GM19467 (cell line): ENCODE measurements at regions not wholly inside any gene's neighbourhood (a gene's known extent, or its start where the extent isn't known, plus 50 kb on each side); places are given as distances from the start of the nearest gene placed in this dataset.

ENCODE experiments used
- ATAC-seq: cut with Tn5 transposase; IDR thresholded peaks from one replicate; pipeline ENCODE4 v1.9.1; 2021; ENCODE audit warnings: mild to moderate bottlenecking, moderate library complexity; ENCODE audit not compliant: unreplicated experiment

GRCh38 chr1:219365451-219365850 lies 191.8 kb downstream of the LYPLAL1 start:
- no peak for ATAC-seq

GRCh38 chr1:219362702-219363101 lies 189.0 kb downstream of the LYPLAL1 start:
- ATAC-seq = no peak

GRCh38 chr1:219359126-219359525 lies 185.4 kb downstream of the LYPLAL1 start:
- ATAC-seq = no peak

DNA sequence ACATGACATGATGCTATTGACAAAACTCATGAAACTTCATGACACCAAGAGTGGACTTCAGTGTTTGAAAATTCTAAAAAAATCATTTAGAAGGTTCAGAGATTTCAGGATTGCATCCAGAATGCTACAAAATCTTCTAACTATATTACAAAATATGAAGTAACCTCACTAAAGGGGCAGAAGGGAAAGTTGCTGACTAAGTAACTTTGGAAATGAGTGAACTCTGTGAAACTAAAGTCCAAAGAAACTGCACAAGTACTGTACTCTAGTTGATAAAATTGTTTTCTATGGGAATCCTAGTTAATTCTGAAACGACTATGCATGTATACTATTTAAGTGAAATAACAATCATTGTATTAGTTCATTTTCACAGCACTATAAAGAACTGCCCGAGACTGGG lies 184.4 kb downstream of the LYPLAL1 start:
- ATAC-seq = no peak

GRCh38 chr1:219354962-219355361 lies 181.3 kb downstream of the LYPLAL1 start:
- no peak for ATAC-seq

DNA sequence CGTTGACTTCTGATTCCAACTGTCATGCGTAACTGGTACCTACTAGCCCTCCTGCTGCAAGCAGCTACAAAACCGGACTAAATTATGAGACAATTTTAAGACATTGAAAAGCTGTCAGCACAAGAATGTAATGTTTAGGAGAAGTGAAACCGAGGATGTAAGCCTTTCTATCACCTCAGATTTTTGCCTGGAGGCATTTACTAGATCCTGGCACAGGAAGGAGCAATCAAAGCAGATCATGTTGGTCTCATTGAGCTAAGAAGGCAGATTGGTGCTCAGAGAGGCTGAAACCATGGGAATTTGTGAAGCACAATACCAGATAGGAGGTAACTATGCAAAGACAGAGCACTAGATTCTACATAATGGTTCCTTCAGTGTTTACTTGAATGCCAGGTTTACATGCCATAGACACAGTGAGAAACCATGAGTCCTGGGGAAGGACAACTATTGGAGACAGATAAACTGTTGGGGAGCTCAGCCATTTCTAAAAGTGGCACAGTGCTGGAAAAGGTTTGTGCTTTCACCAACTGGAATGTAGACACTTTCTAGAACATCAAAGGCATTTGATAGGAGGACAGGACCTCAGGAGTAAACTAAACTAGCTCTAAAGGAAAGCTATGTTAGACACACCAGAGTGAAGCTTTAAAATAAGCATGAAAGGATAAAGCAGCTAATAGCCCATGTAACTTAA lies 179.4 kb downstream of the LYPLAL1 start:
- no peak for ATAC-seq

GRCh38 chr1:219350172-219350931 lies 176.7 kb downstream of the LYPLAL1 start:
- no peak for ATAC-seq

DNA sequence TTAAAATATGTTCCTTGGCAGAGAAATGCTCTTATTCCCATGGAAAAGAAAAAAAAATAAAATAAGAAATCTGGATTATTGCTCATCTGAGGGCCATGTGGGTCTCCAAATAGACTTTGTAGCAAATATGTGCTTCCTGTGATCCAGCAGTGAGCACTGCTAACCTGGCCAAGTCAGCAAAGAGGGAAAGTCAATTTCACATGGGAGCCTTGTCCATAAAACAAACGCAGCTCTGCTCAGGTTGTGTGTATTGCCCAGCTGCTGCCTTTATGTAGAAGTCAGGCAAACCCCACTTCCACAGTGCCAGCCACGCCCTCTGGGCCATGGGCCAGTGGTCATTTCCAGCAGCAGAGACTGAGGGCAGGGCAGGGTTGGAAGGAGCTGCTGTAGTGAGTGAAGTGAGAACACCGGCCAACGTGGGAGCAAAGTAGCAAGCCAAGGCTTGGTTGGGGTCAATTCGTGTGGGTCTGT lies 174.3 kb downstream of the LYPLAL1 start:
- ATAC-seq = no peak

DNA sequence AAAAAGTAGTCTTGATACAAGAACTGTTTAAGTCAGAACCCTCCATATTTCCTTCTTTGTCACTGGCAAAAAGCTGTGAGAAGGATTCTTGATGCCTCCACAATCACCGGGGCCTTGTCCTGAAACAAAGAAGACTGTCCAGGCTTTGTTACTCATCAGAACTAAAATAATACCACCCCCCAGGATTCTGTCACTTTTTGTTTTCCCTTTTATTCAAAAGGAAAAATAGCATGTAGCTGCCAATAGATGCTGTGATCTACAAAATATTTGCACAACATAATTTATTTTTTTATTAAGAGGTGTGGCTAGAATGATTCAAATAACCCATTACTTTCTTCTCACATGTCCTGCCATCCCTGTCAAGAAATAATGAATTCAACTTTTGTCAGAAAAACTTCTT lies 173.7 kb downstream of the LYPLAL1 start:
- ATAC-seq = no peak

GRCh38 chr1:219345953-219346352 lies 172.3 kb downstream of the LYPLAL1 start:
- ATAC-seq = no peak

GRCh38 chr1:219342836-219343235 lies 169.2 kb downstream of the LYPLAL1 start:
- ATAC-seq = no peak

DNA sequence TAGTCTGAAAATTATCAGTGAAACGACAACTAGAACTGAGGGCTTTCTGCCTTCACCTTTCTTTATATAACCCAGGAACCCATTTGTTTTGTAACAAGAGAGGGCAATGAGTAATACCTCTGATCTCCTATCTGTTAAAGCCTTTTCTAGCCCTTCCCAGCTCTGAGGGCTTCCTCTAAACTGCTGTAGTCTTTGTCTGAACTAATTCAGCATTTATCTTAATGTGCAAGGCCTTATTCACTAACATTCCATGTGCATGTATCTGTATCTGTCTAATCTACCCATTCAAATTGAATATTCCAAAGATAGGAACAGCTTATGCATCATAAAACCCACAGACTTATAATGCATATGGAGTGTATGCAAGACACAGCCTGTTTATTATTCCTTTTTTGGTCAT lies 167.1 kb downstream of the LYPLAL1 start:
- ATAC-seq = no peak

GRCh38 chr1:219339466-219339865 lies 165.8 kb downstream of the LYPLAL1 start:
- ATAC-seq = no peak

GRCh38 chr1:219337588-219337987 lies 163.9 kb downstream of the LYPLAL1 start:
- ATAC-seq = no peak

DNA sequence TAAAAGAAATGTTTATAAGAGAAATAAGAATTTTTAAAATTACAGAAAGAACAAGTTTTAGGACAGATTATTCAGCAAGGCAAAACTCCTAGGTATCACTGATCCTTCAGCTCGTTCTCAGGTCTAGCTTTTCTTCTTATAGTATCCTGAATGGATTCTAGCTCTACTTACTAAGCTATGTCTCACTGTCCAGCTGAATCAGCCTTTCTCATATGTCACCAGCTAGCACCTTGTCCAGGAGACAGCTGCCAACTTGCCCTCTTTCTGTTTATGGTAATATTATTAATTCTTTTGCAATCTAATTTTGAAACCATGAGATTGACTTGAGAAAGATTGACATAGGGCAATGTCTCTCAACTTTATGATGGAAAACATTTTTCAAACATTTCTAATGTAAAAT lies 159.9 kb downstream of the LYPLAL1 start:
- ATAC-seq = no peak

DNA sequence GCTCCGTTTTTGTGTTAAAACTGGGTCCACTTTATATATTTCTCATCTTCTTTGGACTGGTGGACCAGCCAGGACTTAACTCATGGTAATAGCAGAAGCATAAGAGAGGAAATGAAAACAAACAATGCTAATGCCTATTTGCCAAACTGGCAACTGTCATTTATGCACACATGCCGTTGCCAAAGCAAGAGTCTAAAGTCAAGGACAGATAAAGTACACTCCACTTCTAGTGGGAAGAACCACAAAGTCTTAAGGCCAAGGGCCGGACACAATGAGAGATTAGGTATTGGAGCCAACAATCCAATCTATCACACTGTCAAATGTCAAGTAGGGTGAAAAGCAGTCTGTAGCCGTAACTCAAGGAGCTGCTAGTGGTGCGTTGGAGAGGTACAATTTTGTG lies 157.7 kb downstream of the LYPLAL1 start:
- no peak for ATAC-seq

DNA sequence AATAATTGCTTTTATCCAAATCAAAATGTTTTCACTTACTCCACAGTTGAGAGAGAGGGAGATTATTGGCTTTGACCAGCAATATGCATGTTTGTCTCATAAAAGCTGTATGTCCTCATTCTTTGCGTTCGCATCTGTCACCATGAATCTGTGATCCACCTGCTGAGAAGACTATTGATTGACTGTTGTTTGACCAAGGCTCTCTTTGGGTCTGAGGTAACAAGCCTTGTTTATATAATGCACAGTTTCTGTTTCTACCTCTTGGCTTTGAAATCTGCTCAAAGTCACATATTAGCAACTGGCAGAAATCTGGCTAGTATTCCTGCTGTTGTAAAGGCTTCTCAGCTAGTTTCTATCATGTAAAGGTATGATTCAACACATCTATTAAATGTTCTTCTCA lies 157.0 kb downstream of the LYPLAL1 start:
- ATAC-seq = no peak

DNA sequence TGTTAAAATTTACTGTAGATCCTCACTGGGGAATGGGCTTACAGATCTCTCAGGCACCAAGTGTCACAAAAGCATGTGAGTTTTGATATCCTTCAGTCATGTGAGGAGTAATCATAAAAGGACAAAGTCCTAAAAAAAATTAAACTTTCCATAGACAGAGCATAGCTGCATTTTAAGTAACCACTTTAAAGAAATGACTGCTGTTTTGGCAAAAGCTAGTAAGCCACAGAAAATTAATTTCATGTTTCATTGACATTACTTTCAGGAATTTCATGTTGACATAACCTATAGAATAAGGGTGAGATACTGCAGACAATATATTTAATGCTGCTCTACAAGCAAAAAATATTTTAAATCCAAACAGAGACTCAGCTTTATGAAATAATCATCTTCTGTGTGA lies 156.3 kb downstream of the LYPLAL1 start:
- no peak for ATAC-seq

GRCh38 chr1:219329578-219329977 lies 155.9 kb downstream of the LYPLAL1 start:
- no peak for ATAC-seq

DNA sequence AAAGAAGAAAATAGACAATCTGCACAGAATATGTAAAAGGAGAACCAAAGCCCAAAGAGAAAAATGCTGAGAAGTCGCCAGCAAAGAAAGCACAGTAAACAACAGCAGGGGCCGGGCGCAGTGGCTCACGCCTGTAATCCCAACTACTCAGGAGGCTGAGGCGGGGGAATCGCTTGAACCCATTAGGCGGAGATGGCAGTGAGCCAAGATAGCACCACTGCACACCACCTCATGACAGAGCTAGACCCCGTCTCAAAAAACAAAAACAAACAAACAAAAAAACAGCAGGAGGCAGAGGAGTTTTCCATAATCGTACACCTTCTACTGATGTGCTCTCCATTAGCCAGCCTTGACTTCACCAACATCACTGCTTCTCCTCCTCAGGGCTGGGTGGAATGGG lies 153.2 kb downstream of the LYPLAL1 start:
- ATAC-seq = no peak

GRCh38 chr1:219325368-219325742 lies 151.7 kb downstream of the LYPLAL1 start:
- ATAC-seq = no peak

GRCh38 chr1:219324629-219325367 lies 151.1 kb downstream of the LYPLAL1 start:
- no peak for ATAC-seq
